ENCODE measurements at regions not wholly inside any gene's neighbourhood (a gene's known extent, or its start where the extent isn't known, plus 50 kb on each side); places are given as distances from the start of the nearest gene placed in this dataset.

DNA sequence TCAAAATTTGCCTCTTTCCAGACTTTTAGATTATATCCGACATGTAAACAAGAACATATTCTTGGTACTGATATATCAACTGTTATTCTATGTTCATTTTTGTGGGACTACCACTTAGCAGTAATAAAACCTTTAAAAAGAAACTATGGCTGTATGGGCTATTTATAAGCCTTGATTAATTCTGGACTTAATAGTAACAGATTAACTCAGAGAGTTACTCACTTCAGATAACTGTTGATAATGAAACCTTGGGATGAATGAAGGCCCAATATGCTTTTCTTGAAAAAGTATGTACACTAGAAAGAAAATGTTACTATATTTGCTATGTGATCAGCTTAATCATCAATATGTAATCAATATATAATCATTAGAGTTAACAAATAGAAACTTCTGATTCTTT, 595.9 kb upstream of the BOD1L1 start:
- TF ChIP-seq, protein P1, sequence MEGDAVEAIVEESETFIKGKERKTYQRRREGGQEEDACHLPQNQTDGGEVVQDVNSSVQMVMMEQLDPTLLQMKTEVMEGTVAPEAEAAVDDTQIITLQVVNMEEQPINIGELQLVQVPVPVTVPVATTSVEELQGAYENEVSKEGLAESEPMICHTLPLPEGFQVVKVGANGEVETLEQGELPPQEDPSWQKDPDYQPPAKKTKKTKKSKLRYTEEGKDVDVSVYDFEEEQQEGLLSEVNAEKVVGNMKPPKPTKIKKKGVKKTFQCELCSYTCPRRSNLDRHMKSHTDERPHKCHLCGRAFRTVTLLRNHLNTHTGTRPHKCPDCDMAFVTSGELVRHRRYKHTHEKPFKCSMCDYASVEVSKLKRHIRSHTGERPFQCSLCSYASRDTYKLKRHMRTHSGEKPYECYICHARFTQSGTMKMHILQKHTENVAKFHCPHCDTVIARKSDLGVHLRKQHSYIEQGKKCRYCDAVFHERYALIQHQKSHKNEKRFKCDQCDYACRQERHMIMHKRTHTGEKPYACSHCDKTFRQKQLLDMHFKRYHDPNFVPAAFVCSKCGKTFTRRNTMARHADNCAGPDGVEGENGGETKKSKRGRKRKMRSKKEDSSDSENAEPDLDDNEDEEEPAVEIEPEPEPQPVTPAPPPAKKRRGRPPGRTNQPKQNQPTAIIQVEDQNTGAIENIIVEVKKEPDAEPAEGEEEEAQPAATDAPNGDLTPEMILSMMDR (IDR thresholded peaks at IDR 0.05; ENCODE audit: borderline replicate concordance, insufficient read depth, low read depth, low read length), result no peak
- no peak overlapping the region for H3K4me3 ChIP-seq (ENCODE audit: low read depth, low read length)

GRCh38 chr4:14225688-14226207, 598.2 kb upstream of the BOD1L1 start:
- TF ChIP-seq, protein P1 (IDR thresholded peaks at IDR 0.05; ENCODE audit: borderline replicate concordance, insufficient read depth, low read depth, low read length), result no peak
- H3K4me3 ChIP-seq (ENCODE audit: low read depth, low read length), result no peak overlapping the region

- TF ChIP-seq, protein P1 (IDR thresholded peaks at IDR 0.05; ENCODE audit: borderline replicate concordance, insufficient read depth, low read depth, low read length), result no peak
Observed at GRCh38 chr4:14233126-14233525, 605.6 kb upstream of the BOD1L1 start.

DNA sequence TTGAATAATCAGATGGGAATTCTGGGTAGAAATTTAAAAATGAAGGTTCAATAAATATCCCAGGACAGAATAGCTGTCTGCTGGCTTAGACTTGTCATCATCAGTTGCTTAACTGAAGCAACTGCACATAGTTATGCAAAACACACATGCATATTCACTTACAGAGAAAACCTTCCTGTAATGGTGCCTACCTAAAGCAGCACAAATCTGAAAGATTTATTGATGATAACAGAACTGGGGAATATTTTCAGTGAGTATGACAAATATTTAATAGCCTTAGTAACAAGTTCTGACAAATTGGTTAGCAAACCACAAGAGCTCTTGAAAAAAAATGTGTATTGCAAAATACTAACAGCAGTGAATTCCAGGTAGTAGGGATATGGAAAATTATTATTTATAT, 606.8 kb upstream of the BOD1L1 start:
- TF ChIP-seq, protein P1 (IDR thresholded peaks at IDR 0.05; ENCODE audit: borderline replicate concordance, insufficient read depth, low read depth, low read length), result no peak
- H3K4me3 ChIP-seq (ENCODE audit: low read depth, low read length), result no peak overlapping the region

More at GRCh38 chr4:14233126-14233525, 605.6 kb upstream of the BOD1L1 start:
- H3K4me3 ChIP-seq (ENCODE audit: low read depth, low read length), result no peak overlapping the region

DNA sequence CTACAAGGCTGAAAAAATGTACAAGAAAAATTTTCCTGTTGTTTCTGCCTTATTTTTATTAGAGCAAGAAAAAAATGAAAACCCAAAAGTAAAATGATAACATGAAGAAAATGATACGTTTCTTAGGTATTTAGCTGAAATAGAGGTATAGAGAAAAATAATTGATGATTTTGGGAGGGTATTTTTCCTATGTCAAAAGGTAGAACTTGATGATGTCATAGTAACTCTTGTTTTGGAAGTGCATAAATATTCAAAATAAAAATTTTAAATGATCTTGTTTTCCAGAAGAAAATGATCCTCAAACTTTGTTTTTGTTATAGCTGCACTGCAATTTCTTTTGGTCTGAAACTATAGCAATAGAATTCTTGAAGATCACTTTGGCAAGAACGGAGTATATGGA, 608.8 kb upstream of the BOD1L1 start:
- TF ChIP-seq, protein P1 (IDR thresholded peaks at IDR 0.05; ENCODE audit: borderline replicate concordance, insufficient read depth, low read depth, low read length), result no peak
- no peak overlapping the region for H3K4me3 ChIP-seq (ENCODE audit: low read depth, low read length)

- TF ChIP-seq, protein P1 (IDR thresholded peaks at IDR 0.05; ENCODE audit: borderline replicate concordance, insufficient read depth, low read depth, low read length), result no peak
Observed at GRCh38 chr4:14237911-14238310, 610.4 kb upstream of the BOD1L1 start.

GRCh38 chr4:14241574-14241973, 614.0 kb upstream of the BOD1L1 start:
- TF ChIP-seq, protein P1 (IDR thresholded peaks at IDR 0.05; ENCODE audit: borderline replicate concordance, insufficient read depth, low read depth, low read length), result no peak
- H3K4me3 ChIP-seq (ENCODE audit: low read depth, low read length), result no peak overlapping the region

More at GRCh38 chr4:14237911-14238310, 610.4 kb upstream of the BOD1L1 start:
- no peak overlapping the region for H3K4me3 ChIP-seq (ENCODE audit: low read depth, low read length)

Measured in GM12875 (cell line).